ENCODE measurements at regions not wholly inside any gene's neighbourhood (a gene's known extent, or its start where the extent isn't known, plus 50 kb on each side); places are given as distances from the start of the nearest gene placed in this dataset.

- TF ChIP-seq HDAC2 (CRISPR knock-in tag; IDR thresholded peaks at IDR 0.05) (no peak), ATF2 (CRISPR knock-in tag; IDR thresholded peaks at IDR 0.05) (no peak), SIN3B (IDR thresholded peaks at IDR 0.05; ENCODE audit: low read length) (no peak), FOXA3 (CRISPR knock-in tag; IDR thresholded peaks at IDR 0.05) (no peak)
Measured at GRCh38 chr20:41670631-41671030, 52.5 kb upstream of the CHD6 start.
